ENCODE measurements at regions not wholly inside any gene's neighbourhood (a gene's known extent, or its start where the extent isn't known, plus 50 kb on each side); places are given as distances from the start of the nearest gene placed in this dataset.
"Not testable (repeated sequence)": the region's sequence is repeated elsewhere in the genome, so short reads cannot be mapped to it uniquely, and the experiment has no call there.

DNA sequence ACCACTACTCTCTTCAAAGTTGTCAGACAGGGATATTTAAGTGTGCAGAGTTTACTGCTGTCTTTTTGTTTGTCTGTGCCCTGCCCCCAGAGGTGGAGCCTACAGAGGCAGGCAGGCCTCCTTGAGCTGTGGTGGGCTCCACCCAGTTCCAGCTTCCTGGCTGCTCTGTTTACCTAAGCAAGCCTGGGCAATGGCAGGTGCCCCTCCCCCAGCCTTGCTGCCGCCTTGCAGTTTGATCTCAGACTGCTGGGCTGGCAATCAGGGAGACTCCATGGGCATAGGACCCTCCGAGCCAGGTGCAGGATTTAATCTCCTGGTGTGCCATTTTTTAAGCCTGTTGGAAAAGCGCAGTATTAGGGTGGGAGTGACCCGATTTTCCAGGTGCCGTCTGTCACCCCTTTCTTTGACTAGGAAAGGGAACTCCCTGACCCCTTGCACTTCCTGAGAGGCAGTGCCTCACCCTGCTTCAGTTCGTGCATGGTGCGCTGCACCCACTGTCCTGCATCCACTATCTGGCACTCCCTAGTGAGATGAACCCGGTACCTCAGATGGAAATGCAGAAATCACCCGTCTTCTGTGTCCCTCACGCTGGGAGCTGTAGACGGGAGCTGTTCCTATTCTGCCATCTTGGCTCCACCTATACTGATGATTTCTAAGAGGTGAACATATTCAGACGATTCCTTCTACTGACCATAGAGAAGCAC lies 167.6 kb downstream of the CXXC4 start:
- DNase-seq = not testable (repeated sequence)

DNA sequence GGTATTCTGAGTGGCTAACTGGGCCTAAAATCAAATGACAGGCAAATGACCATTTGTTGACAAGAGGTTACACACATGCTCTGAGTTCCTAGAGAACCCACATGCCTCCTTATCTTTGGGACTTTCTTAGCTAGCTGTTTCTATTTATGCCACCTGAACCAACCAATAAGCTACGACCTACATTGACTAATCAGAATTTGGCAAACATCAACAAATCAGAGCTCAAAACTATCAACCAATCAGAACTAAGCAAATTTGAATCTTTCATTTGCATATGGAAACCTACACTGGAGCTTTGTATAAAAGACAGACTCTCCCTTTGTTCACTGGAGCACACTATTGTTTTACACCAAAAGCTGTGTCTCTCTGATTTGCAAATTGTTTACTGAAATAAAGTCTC lies 192.0 kb downstream of the CXXC4 start:
- DNase-seq = no peak

DNA sequence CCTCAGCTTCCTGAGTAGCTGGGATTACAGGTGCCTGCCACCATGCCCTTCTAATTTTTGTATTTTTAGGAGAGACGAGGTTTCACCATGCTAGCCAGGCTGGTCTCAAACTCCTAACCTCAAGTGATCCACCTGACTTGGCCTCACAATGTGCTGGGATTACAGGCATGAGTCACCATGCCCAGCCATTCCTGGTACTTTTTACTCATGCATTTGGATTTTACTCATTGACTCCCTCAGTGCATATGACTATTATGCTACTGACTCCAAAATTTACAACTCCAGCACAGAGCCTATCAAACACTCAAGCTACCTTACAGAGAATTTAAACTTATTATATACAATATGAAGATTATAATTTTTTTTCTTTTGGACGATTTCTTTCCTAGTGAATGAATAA lies 199.9 kb downstream of the CXXC4 start:
- DNase-seq = no peak

DNA sequence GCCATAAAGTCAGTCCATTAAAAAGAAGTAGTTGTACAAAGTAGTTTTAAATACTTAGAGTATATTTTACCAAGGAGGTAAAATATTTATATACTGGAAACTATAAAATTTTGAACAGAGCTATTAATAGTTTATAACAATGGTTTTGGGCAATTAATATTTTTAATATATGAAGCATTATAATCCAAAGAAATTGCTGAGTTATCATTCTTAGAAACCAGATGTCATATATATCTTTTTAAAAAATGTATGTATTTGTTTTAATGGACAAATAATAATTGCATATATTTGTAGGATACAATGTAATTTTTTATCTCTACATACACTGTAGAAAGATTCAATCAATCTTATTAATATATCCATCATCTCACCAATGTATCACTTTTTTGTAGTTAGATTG lies 207.8 kb downstream of the CXXC4 start:
- no peak for DNase-seq

DNA sequence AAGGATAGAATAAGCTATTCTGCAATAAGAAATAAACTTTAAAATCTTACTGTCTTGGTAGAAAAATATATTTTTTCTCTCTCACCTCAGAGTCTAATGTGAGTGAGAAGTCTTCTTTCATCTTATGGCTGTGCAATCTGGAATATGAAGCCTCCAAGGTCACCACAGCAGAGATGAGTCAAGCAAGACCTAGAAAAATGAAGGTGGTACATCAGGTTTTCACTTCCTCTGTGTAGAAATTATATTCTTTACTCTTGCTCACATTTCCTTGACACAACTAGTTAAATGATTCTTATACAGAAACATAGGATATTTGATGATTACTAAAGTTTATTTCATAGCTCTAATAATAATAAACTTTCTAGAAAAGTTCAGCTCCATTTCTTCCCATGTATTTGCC lies 211.4 kb downstream of the CXXC4 start:
- DNase-seq = no peak

DNA sequence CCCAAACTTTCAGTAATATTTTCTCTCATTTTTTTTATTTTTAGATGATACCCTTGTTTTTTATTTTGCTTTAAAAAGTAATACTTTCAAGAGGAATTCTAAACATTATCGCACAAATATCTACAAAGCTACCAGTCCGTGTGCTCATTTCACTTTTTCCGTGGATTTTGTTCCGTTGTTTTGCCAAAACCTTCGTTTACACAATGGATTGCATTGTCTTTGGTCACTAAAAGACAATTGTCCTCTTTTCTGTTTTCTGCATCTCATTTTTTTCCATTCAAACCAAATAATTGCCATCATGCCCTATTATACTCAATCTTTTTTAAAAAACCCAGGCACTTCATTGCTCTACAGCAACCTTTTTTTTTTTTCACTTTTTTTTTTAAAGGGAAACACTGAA lies 214.9 kb downstream of the CXXC4 start:
- DNase-seq = no peak

DNA sequence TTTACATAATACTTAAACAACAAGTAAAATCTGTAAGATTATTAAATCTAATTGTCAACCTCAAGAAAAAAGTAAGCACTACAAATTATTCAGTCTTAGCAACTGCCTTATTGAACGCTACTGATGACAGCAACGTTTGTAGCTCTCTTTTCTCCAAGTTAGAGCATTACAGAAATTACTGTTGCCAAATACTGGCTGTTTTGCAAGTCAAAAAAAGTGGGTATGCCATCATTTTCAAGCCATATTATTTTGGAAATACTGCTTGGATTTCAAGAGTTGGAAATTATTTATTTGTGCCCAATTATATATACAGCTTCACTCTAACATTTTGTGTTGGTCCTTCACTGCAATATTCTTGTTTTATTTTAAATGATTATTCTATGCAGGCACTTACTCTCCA lies 221.7 kb downstream of the CXXC4 start:
- no peak for DNase-seq

DNA sequence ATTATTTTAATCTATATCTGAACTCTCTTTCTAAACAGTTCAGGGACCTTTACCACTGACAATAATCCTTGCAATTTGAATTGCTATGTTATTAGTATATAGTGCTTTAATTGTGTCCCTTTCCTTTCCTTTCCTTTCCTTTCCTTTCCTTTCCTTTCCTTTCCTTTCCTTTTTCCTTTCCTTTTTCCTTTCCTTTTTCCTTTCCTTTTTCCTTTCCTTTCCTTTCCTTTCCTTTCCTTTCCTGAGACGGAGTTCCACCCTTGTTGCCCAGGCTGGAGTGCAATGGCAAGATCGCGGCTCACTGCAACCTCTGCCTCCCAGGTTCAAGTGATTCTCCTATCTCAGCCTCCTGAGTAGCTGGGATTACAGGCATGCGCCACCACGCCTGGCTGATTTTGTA lies 225.1 kb downstream of the CXXC4 start:
- DNase-seq = not testable (repeated sequence)

DNA sequence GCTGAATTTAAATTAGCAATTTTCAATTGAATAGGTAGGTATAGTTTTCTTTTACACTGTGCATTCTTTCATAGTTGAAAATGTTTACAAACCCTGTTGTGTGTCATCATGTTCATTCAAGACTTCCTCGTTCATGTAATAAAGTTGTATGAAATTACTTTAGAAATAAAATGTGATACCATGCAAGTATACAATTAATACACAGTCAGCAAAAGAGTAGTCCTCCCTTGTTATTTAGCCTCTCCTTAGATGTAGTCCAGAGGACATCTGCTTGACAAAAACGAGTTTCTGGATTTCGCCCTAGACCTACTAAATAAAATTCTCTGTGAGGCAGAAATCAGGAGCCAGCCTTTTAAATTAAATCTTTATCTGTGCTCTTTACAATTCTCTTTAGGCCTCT lies 231.6 kb downstream of the CXXC4 start:
- DNase-seq = no peak

DNA sequence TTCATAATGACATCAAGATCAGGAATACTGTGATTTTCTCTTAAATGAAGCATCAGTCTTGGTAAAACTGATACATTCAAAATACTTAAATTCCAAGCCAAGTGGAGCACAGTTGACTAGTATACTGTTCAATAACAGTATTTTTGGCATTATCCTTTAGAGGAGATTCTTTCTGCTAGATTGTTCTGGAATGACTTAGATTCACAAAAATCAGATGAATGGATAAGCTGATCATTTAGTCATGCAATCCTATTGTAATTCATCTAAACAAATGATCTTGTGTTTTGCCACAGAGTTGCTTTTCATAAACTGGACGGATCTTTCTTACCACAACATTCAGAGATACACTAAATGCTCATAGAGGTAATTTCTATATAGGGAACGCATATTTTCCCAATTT lies 232.0 kb downstream of the CXXC4 start:
- no peak for DNase-seq

DNA sequence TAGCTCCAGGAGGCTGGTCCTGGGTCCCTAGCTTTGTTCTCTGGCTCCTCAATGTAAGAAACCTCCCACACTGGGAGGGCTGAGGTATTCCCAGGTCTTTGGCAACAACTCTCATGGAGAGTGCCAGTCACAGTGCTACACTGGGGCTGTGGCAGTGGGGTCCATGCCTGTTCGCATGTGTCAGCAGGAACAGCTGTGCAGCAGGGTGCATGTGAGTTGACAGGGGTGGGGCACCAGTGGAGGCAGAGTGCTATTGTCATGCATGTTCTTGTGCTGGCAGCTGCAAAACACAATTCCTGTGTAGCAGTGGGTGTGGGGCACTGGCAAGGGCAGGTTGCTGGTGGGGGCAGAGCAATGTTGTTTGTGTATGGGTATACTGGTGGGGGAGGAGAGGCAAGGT lies 246.0 kb downstream of the CXXC4 start:
- DNase-seq = no peak

DNA sequence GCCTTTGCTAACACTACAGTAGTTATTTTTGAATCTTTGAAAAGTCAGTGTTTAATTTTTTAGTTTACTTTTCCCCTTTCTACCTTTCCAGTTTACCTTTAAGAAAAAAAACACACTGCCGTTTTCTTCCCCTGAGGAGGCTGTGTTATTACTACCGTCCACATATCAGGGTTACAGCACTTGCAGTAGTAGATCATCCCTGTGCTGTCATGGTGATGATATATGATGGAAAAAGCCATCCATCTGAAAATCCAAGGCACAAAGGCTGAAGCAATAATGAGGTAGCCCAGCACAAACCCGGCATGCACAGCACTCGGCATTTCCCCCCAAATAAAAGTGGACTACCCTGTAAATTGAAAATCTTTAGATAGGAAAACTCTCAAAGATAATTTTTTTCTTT lies 258.7 kb downstream of the CXXC4 start:
- no peak for DNase-seq

DNA sequence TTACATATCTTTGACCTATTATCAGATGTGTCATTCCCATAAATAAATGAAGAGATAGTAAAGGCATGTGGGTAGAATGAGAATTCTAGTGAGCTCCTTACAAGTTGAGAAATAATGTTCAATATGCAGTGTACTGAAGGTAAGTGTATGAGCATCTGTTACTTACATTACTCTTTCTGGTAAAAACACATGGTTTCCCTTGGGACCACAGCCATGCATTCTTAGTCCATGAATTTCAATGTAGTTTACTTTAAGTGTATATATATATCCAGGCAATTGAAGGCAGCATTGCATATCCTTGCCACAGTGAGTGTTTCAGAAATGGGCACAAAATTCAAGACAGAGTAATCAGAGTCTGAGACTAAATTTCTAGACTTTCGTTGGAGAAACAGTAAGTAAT lies 277.2 kb downstream of the CXXC4 start:
- DNase-seq = no peak

DNA sequence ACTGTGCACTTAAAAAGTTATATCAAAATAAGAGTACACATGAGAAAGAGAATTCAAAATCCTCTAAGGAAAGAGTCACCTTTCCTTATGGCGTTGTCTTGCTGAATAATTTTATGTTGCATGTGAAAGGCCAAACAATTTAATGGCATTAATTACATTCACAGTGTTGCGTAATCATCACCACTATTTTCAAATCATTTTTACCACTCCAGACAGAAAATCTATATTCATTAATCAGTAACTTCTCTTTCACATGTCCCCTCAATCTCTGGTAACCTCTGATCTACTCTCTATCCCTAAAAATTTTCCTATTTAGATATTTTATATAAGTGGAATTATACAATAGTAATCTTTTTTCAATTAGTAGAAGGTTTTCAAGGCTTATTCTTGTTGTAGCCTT lies 283.0 kb downstream of the CXXC4 start:
- DNase-seq = no peak

DNA sequence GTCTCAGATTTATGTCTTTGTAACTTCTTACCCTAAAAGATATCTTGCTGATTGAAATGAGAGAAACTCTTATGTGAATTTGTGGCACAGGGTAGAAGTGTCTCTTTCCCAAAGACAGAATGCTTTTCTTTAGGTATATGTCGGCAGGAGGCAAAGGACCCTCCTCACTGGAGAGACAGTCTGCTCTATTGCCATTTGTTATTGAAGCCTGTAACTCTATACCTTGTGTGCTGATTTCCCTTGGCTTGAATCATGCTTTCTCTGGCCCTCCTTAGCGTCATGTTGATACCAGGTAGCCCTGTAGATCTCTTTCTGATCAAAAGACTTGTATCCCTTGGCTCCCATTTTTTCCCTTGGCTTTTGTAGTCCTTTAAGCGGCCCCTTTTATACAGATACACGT lies 284.3 kb downstream of the CXXC4 start:
- DNase-seq = no peak

DNA sequence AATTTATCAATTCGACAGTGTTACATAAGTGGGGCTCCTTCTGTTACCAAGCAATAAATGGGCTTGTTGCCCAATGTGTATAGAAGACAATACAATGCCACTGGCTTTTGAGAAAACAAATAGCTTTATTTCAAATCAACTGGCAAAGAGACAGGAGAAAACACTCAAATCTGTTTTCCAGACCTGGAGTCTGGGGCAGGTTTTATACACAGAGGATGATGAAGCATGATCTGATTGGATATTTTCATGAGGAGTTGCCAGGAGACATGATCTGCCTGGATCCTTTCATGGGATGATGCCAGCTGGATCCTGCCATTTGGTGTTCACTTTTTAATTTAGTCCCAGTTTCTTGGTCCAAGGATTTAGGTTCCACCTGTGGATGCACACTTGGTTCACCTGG lies 287.9 kb downstream of the CXXC4 start:
- no peak for DNase-seq

DNA sequence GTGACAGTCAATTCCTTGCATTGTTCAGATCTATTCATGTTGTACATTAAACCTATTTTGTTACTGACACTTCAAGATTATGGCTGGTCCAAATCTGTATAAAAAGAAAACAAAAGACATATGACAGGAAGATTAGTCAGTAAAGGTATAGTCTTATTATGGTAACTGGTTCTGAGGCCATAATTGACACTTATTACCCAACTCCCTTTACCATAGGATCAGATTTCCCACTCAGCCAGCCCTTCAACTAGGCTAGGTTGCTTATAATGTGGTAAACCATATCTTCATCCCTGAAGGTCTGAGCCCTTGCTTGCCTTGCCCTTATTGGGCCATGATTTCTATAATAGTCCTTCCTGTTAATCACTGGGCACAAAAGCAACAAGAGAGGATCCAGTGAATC lies 289.6 kb downstream of the CXXC4 start:
- no peak for DNase-seq

DNA sequence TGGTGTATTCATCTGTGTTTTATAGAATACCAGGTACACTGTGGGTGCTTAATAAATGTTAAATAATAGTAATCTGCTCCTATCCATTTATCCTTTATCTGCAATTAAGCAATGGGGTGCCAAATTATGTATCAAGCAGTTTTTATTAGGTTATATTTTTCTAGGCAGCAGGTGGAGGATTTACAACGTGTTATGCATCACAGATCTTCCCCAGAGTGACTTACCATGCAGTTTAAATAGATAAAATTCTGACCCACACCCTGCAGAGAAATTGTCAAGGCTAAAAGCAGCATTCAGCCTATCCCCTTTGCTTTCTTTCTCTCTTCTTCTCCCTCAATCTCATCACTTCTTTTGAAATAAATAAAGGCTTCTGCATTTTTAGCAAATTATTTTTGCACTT lies 306.4 kb downstream of the CXXC4 start:
- no peak for DNase-seq

DNA sequence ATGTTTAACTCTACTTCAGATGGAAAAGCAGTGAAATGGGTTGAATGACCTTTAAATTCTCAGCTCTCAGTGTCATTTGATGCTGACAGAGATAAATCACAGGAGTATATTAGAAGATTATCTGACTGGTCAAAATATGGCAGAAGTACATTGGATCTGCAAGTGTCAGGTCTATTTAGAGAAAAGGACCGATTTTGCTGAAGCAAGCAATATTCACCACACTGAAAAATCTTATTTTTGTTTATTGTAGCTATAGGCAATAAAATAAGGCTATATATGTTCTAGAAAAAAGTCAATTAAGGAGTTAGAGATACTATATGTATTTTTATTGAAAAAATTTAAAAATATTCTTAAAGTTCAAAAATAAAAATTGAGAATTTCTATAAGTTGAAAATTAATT lies 325.3 kb downstream of the CXXC4 start:
- no peak for DNase-seq

DNA sequence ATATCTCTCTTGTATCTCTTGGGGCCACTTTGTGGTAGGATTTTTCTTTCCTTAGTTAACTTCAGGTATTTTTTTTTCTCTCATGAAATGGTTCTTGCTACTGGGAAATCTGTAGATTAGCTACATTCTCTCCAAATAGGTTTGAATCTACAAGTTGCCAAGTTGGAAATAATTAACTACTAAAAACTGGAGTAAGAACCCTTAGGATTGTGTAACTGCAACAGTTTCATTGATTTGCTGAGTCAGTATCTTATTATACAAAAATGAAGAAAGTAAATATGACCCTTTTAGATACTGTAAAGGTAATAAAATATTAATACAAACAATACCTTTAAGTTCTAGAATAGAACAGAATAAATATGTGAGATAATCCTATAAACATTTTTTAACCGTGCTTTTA lies 327.9 kb downstream of the CXXC4 start:
- DNase-seq = no peak

DNA sequence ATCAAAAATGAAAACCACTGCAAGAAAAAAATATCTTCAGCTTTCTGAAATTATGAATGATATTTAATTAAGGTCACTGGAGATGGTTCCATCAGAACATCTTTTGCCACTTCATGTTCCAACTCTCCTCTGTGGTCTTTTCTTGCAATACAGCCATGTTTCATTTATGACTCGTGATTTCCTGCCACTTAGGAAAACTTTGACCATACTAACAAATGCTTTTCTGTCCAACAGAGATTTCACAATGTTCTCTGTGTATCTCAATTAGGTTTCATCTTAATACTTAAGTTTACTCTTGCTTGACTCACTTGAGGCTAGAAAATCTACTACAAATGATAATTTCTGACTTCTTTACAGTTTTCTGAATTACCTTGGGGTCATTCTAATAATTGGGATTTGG lies 330.9 kb downstream of the CXXC4 start:
- no peak for DNase-seq

DNA sequence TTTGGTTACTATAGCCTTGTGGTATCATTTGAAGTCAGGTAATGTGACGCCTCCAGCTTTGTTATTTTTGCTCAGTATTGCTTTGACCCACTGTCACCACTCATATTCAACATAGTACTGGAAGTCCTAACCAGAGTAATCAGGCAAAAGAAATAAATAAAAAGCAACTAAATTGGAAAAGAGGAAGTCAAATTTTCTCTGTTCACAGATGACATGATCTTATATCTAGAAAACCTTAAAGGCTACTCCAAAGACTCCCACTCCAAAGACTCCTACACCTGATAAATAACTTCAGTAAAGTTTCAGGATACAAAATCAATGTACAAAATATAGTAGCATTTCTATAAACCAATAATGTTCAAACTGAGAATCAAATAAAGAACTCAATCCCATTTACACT lies 348.6 kb downstream of the CXXC4 start:
- DNase-seq = no peak

DNA sequence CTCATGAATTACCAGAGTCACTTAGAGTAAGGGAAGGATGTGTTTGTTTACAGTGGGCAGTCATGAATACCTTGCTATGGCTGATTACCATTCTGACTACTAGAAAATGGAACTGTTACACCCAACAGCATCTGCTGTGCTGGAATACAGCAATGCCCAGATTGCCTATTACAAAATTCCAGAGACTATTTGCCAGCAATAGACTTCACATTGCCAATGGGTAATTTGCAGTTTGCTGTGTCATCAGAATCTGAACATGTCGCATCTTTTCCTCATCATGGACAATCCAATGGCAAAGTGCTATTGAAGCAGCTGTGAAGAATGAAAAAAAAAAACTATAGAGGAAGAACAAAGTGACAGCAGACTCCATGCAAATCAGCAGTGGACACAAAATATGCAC lies 356.6 kb downstream of the CXXC4 start:
- no peak for DNase-seq

DNA sequence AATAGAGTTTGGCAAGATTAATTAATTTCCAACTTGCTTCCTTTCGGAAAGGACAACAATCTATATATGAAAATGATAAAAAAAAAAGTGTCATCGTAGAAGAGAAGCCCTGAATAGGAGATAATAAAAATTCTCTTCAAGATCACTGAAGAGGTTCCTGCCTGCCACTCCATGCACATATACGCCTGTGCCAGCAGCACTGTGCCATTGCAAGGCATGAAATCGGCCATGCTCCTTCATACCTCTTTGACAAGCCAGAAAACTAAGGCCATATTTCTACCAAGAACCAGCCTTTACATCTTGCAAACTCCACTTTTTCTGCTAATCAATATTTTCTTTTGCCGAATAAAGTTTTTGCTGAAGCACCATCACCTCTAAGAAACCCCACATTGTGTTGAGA lies 365.5 kb downstream of the CXXC4 start:
- no peak for DNase-seq

DNA sequence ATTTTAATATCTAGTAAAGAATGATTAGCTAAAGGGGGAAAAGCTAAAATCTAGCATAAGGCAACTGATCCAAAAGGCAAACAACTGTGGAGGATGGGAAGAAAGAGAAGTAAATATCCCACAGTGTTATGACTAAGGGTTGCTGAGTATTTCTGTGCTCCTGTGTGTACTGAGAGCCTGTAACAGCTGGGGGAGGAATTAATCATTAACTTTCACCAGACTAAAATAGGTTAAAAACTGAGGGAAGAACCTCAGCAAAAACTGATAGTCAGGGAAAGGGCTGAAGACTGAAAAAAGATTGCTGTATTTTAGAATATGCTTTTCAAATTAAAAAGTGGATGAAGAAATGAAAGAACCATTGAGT lies 365.9 kb downstream of the CXXC4 start:
- DNase-seq = no peak
